SU-DHL-6 (cell line): ENCODE measurements at regions not wholly inside any gene's neighbourhood (a gene's known extent, or its start where the extent isn't known, plus 50 kb on each side); places are given as distances from the start of the nearest gene placed in this dataset.

Experiments
- H2AFZ ChIP-seq: fragments of 200-600 bp; sonication (generic); 2 replicates; pipeline ENCODE4 v1.6.1; 2014; ENCODE audit warnings: low read depth, mild to moderate bottlenecking, moderate library complexity, mixed read lengths, antibody characterized with exemption, low read length; ENCODE audit not compliant: severe bottlenecking
- H3F3A ChIP-seq: fragments of 200-600 bp; shearing (Covaris generic); 2 replicates; pipeline ENCODE4 v1.6.0; 2016; ENCODE audit warnings: antibody characterized with exemption, mild to moderate bottlenecking; ENCODE audit not compliant: insufficient read depth
- H3K27ac ChIP-seq: fragments of 200-600 bp; sonication (generic); 2 replicates; pipeline ENCODE4 v1.5.1; 2016; ENCODE audit warnings: low read depth, mild to moderate bottlenecking, low read length, moderate library complexity, mixed read lengths
- H3K27me3 ChIP-seq: fragments of 200-600 bp; sonication (generic), shearing (Covaris generic); 2 replicates; pipeline ENCODE4 v1.6.0; 2014; ENCODE audit warnings: mild to moderate bottlenecking, low read length
- H3K36me3 ChIP-seq: fragments of 200-600 bp; sonication (generic); 2 replicates; pipeline ENCODE4 v1.6.1; 2014; ENCODE audit warnings: mild to moderate bottlenecking, low read length, mixed read lengths
- H3K4me2 ChIP-seq: fragments of 300-600, 200-600 bp; shearing (Covaris generic), sonication (generic); 2 replicates; pipeline ENCODE4 v1.6.0; 2014; ENCODE audit warnings: low read length, low read depth, mild to moderate bottlenecking; ENCODE audit not compliant: poor library complexity, severe bottlenecking
- H3K4me3 ChIP-seq: fragments of 200-600 bp; sonication (generic); 2 replicates; pipeline ENCODE4 v1.5.1; 2014; ENCODE audit warnings: antibody characterized with exemption, low read length, mild to moderate bottlenecking, mixed read lengths; ENCODE audit not compliant: insufficient read depth, poor library complexity, severe bottlenecking
- H3K79me2 ChIP-seq: fragments of 200-600 bp; sonication (generic); 2 replicates; pipeline ENCODE4 v1.6.1; 2014; ENCODE audit warnings: mild to moderate bottlenecking, low read length, moderate library complexity; ENCODE audit not compliant: insufficient read depth
- H3K9ac ChIP-seq: fragments of 200-600 bp; sonication (generic); 2 replicates; pipeline ENCODE4 v1.7.0; 2014; ENCODE audit warnings: mild to moderate bottlenecking, low read length
- H3K9me2 ChIP-seq: fragments of 200-600 bp; sonication (generic); replicated peaks from 2 replicates; pipeline ENCODE4 v1.6.1; 2014; ENCODE audit warnings: low read length; ENCODE audit not compliant: insufficient read depth
- H3K9me3 ChIP-seq: fragments of 200-600 bp; sonication (generic); 2 replicates; pipeline ENCODE4 v1.6.1; 2014; ENCODE audit warnings: low read length, mixed read lengths; ENCODE audit not compliant: insufficient read depth
- H4K20me1 ChIP-seq: fragments of 200-600 bp; sonication (generic); 2 replicates; pipeline ENCODE4 v1.6.1; 2014; ENCODE audit warnings: low read depth, mild to moderate bottlenecking, antibody characterized with exemption, low read length, moderate library complexity, mixed read lengths
- EZH2phosphoT487 ChIP-seq: fragments of 200-600 bp; sonication (generic), shearing (Covaris generic); conservative IDR thresholded peaks from 2 replicates; pipeline ENCODE4 v1.6.1; 2018; ENCODE audit warnings: mild to moderate bottlenecking, antibody characterized with exemption, low read length, moderate library complexity, mixed read lengths
- TF ChIP-seq, protein P1 (sequence below): fragments of 200-600 bp; sonication (generic); IDR thresholded peaks from one replicate; pipeline ENCODE4 v1.5.1; 2017; ENCODE audit warnings: antibody characterized with exemption, mild to moderate bottlenecking, low read length, moderate library complexity; ENCODE audit not compliant: insufficient read depth, poor library complexity, severe bottlenecking

DNA sequence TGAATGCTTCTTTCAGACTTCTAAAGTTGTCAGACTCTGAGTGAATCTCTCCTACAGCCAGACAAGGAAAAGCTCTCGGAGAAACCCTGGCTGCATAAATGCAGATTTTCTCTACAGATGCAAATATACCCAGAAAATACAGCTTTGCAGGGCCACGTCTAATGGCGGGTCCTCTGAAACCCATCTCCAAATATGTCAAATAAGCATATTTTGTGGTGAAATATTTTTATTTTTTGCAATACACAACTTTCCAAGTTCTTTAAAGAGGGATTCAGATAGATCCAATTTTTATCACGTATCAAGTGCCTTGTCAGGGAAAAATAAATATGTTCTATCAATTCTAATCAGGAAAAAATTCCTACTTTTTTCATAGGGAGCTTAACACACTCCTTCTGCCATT, 229.4 kb downstream of the SI start:
- Histone ChIP-seq H3K27me3 (no peaks in the 10 kb centered on the region), H3F3A (no peaks in the 10 kb centered on the region), H3K79me2 (no peaks in the 10 kb centered on the region), H4K20me1 (no peaks in the 10 kb centered on the region), H3K9me3 (no peaks in the 10 kb centered on the region), H3K9ac (no peak overlapping the region), H3K9me2 (no peaks in the 10 kb centered on the region; the same call in 1 of the 2 replicates), H3K4me2 (no peak overlapping the region), H2AFZ (no peak overlapping the region), H3K27ac (no peak overlapping the region), H3K36me3 (no peaks in the 10 kb centered on the region), H3K4me3 (no peak overlapping the region)
- TF ChIP-seq, protein P1, sequence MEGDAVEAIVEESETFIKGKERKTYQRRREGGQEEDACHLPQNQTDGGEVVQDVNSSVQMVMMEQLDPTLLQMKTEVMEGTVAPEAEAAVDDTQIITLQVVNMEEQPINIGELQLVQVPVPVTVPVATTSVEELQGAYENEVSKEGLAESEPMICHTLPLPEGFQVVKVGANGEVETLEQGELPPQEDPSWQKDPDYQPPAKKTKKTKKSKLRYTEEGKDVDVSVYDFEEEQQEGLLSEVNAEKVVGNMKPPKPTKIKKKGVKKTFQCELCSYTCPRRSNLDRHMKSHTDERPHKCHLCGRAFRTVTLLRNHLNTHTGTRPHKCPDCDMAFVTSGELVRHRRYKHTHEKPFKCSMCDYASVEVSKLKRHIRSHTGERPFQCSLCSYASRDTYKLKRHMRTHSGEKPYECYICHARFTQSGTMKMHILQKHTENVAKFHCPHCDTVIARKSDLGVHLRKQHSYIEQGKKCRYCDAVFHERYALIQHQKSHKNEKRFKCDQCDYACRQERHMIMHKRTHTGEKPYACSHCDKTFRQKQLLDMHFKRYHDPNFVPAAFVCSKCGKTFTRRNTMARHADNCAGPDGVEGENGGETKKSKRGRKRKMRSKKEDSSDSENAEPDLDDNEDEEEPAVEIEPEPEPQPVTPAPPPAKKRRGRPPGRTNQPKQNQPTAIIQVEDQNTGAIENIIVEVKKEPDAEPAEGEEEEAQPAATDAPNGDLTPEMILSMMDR: no peak
- no peak for TF ChIP-seq EZH2phosphoT487

DNA sequence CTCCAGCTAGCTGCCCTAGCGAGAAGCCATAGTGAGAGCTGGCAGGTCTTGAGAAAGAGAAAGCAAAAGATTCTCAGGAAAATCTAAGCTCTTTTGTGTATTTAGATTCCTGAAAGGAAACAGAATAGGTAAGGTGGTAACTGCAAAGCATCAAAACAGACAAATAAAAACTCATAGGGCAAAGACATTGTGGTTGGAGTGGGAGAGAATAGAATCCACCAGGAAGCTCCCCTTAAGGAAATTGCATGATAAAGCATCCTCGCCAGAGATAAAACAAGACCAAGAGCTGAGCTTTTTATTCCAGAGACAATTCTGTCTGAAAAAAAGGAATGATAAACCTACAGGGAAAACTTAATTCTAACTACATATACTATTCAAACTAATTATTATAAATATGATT, 232.6 kb downstream of the SI start:
- TF ChIP-seq, protein P1: no peak
- TF ChIP-seq EZH2phosphoT487: no peak
- Histone ChIP-seq H3K9me2 (no peaks in the 10 kb centered on the region; the same call in 1 of the 2 replicates), H3K36me3 (no peaks in the 10 kb centered on the region), H3K4me2 (peak overlapping the region; percentile 5), H3K27me3 (no peaks in the 10 kb centered on the region), H4K20me1 (no peaks in the 10 kb centered on the region), H3K9me3 (no peaks in the 10 kb centered on the region), H2AFZ (peak overlapping the region; percentile 57), H3K9ac (no peak overlapping the region), H3K4me3 (no peak overlapping the region), H3F3A (no peaks in the 10 kb centered on the region), H3K27ac (no peak overlapping the region), H3K79me2 (no peaks in the 10 kb centered on the region)

DNA sequence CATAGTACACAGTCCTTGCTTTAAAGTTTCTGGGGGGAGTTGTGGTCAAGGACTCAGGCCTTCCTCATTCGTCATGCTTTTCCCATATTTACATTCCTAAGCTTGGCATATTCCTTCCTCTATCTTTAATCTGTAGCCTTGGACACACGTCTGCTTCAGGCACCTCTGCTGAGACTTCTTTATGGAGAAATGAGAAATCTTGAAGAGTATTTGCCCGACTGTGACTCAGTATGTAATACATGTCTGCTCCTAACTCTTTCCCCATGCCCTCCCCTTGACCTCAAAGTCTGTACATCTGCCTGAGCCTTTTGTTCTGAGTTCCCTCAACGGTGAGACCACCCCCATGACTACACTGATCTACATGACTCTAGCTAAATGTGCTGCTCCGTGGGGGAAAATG, 246.1 kb downstream of the SI start:
- H4K20me1 ChIP-seq: no peaks in the 10 kb centered on the region
- H3K9ac ChIP-seq: no peak overlapping the region
- H3K27ac ChIP-seq: no peak overlapping the region
- no peak overlapping the region for H3K4me3 ChIP-seq
- no peak for TF ChIP-seq EZH2phosphoT487
- TF ChIP-seq, protein P1: no peak
- H3K27me3 ChIP-seq: no peaks in the 10 kb centered on the region
- no peaks in the 10 kb centered on the region for H3K9me2 ChIP-seq
- peak overlapping the region; percentile 85 for H2AFZ ChIP-seq
- H3K79me2 ChIP-seq: no peaks in the 10 kb centered on the region
- peaks cover 4% of the 10 kb centered on the region; the same call in 1 of the 2 replicates for H3K9me3 ChIP-seq
- no peaks in the 10 kb centered on the region for H3F3A ChIP-seq
- no peaks in the 10 kb centered on the region for H3K36me3 ChIP-seq
- peak overlapping the region; percentile 27 for H3K4me2 ChIP-seq
